Renal pelvis (tissue), 1 donor: ENCODE measurements at regions not wholly inside any gene's neighbourhood (a gene's known extent, or its start where the extent isn't known, plus 50 kb on each side); places are given as distances from the start of the nearest gene placed in this dataset.
"Not testable (repeated sequence)": the region's sequence is repeated elsewhere in the genome, so short reads cannot be mapped to it uniquely, and the experiment has no call there.

ENCODE experiments used
- DNase-seq: peaks from one replicate; pipeline ENCODE4 v3.0.0-alpha.2; 2013

- no peak for DNase-seq
Measured at GRCh38 chr13:62171697-62172096, 756.0 kb upstream of the PCDH20 start.

- DNase-seq, result no peak
Measured at GRCh38 chr13:62168891-62169290, 753.2 kb upstream of the PCDH20 start.

GRCh38 chr13:62167650-62168172 is 752.1 kb upstream of the PCDH20 start:
- DNase-seq, result no peak

- no peak for DNase-seq
Measured at GRCh38 chr13:62162860-62163259, 747.2 kb upstream of the PCDH20 start.

GRCh38 chr13:62158520-62158919 is 742.9 kb upstream of the PCDH20 start:
- DNase-seq, result no peak

GRCh38 chr13:62151724-62152123 is 736.1 kb upstream of the PCDH20 start:
- not testable (repeated sequence) for DNase-seq

- no peak for DNase-seq
Measured at GRCh38 chr13:62142048-62142447, 726.4 kb upstream of the PCDH20 start.

GRCh38 chr13:62139597-62139996 is 723.9 kb upstream of the PCDH20 start:
- DNase-seq, result no peak

- no peak for DNase-seq
Measured at GRCh38 chr13:62137629-62138405, 722.2 kb upstream of the PCDH20 start.

GRCh38 chr13:62131604-62132003 is 716.0 kb upstream of the PCDH20 start:
- no peak for DNase-seq

GRCh38 chr13:62130062-62130970 is 714.7 kb upstream of the PCDH20 start:
- no peak for DNase-seq

GRCh38 chr13:62129000-62129551 is 713.4 kb upstream of the PCDH20 start:
- DNase-seq, result no peak

GRCh38 chr13:62126400-62126799 is 710.8 kb upstream of the PCDH20 start:
- DNase-seq, result no peak

- no peak for DNase-seq
Measured at GRCh38 chr13:62125451-62125850, 709.8 kb upstream of the PCDH20 start.

- no peak for DNase-seq
Measured at GRCh38 chr13:62123409-62123808, 707.8 kb upstream of the PCDH20 start.

GRCh38 chr13:62122434-62122833 is 706.8 kb upstream of the PCDH20 start:
- no peak for DNase-seq

GRCh38 chr13:62119739-62120700 is 704.4 kb upstream of the PCDH20 start:
- DNase-seq, result no peak

GRCh38 chr13:62115831-62116230 is 700.2 kb upstream of the PCDH20 start:
- DNase-seq, result no peak

GRCh38 chr13:62113179-62113578 is 697.5 kb upstream of the PCDH20 start:
- DNase-seq, result no peak

GRCh38 chr13:62110079-62110478 is 694.4 kb upstream of the PCDH20 start:
- DNase-seq, result no peak

- not testable (repeated sequence) for DNase-seq
Measured at GRCh38 chr13:62104136-62104535, 688.5 kb upstream of the PCDH20 start.
